IPS-18a (cell line): ENCODE measurements at regions not wholly inside any gene's neighbourhood (a gene's known extent, or its start where the extent isn't known, plus 50 kb on each side); places are given as distances from the start of the nearest gene placed in this dataset.

Experiments
- H3K27ac ChIP-seq: one replicate; pipeline ENCODE4 v1.5.1; 2013; ENCODE audit warnings: low read length
- H3K27me3 ChIP-seq: one replicate; pipeline ENCODE4 v1.6.1; 2013; ENCODE audit warnings: mild to moderate bottlenecking, low read length; ENCODE audit not compliant: control insufficient read depth, insufficient read depth
- H3K36me3 ChIP-seq: one replicate; pipeline ENCODE4 v1.6.1; 2013; ENCODE audit warnings: low read depth, low read length; ENCODE audit not compliant: control insufficient read depth
- H3K4me1 ChIP-seq: one replicate; pipeline ENCODE4 v1.6.1; 2013; ENCODE audit warnings: low read depth, low read length; ENCODE audit not compliant: control insufficient read depth
- H3K4me3 ChIP-seq: one replicate; pipeline ENCODE4 v1.5.1; 2013; ENCODE audit warnings: low read length
- H3K9ac ChIP-seq: one replicate; pipeline ENCODE4 v1.6.1; 2013; ENCODE audit warnings: mild to moderate bottlenecking, low read length, moderate library complexity
- H3K9me3 ChIP-seq: one replicate; pipeline ENCODE4 v1.6.1; 2013; ENCODE audit warnings: low read depth, low read length; ENCODE audit not compliant: control insufficient read depth

GRCh38 chr2:30325600-30326328 lies 94.4 kb downstream of the LBH start:
- Histone ChIP-seq H3K36me3 (no peaks in the 10 kb centered on the region), H3K9me3 (no peaks in the 10 kb centered on the region), H3K4me3 (no peak overlapping the region), H3K9ac (no peak overlapping the region), H3K4me1 (peaks cover 3% of the 10 kb centered on the region), H3K27me3 (no peaks in the 10 kb centered on the region), H3K27ac (no peak overlapping the region)

GRCh38 chr2:30326497-30326896 lies 95.2 kb downstream of the LBH start:
- no peaks in the 10 kb centered on the region for H3K36me3 ChIP-seq
- H3K9me3 ChIP-seq, result no peaks in the 10 kb centered on the region
- no peaks in the 10 kb centered on the region for H3K27me3 ChIP-seq
- H3K4me3 ChIP-seq, result no peak overlapping the region
- no peak overlapping the region for H3K9ac ChIP-seq
- no peak overlapping the region for H3K27ac ChIP-seq
- H3K4me1 ChIP-seq, result peaks cover 1% of the 10 kb centered on the region

- no peak overlapping the region for H3K4me3 ChIP-seq
- no peak overlapping the region for H3K27ac ChIP-seq
- no peaks in the 10 kb centered on the region for H3K36me3 ChIP-seq
- no peaks in the 10 kb centered on the region for H3K9me3 ChIP-seq
- H3K9ac ChIP-seq, result no peak overlapping the region
- no peaks in the 10 kb centered on the region for H3K27me3 ChIP-seq
- no peaks in the 10 kb centered on the region for H3K4me1 ChIP-seq
Measured at GRCh38 chr2:30331038-30331437, 99.7 kb downstream of the LBH start.

GRCh38 chr2:30331869-30332268 lies 100.5 kb downstream of the LBH start:
- no peaks in the 10 kb centered on the region for H3K36me3 ChIP-seq

GRCh38 chr2:30332791-30333453 lies 101.6 kb downstream of the LBH start:
- Histone ChIP-seq H3K36me3 (no peaks in the 10 kb centered on the region), H3K9me3 (no peaks in the 10 kb centered on the region), H3K4me1 (no peaks in the 10 kb centered on the region), H3K9ac (no peak overlapping the region), H3K4me3 (no peak overlapping the region), H3K27ac (no peak overlapping the region), H3K27me3 (no peaks in the 10 kb centered on the region)

More at GRCh38 chr2:30331869-30332268, 100.5 kb downstream of the LBH start:
- Histone ChIP-seq H3K27ac (no peak overlapping the region), H3K4me3 (no peak overlapping the region), H3K27me3 (no peaks in the 10 kb centered on the region), H3K4me1 (no peaks in the 10 kb centered on the region), H3K9me3 (no peaks in the 10 kb centered on the region), H3K9ac (no peak overlapping the region)

GRCh38 chr2:30334762-30335363 lies 103.5 kb downstream of the LBH start:
- Histone ChIP-seq H3K27me3 (no peaks in the 10 kb centered on the region), H3K36me3 (no peaks in the 10 kb centered on the region), H3K4me1 (no peaks in the 10 kb centered on the region), H3K27ac (no peak overlapping the region), H3K9me3 (no peaks in the 10 kb centered on the region), H3K4me3 (no peak overlapping the region), H3K9ac (no peak overlapping the region)

- no peak overlapping the region for H3K27ac ChIP-seq
- H3K9ac ChIP-seq, result no peak overlapping the region
- H3K4me3 ChIP-seq, result no peak overlapping the region
- no peaks in the 10 kb centered on the region for H3K4me1 ChIP-seq
- no peaks in the 10 kb centered on the region for H3K9me3 ChIP-seq
- no peaks in the 10 kb centered on the region for H3K36me3 ChIP-seq
- no peaks in the 10 kb centered on the region for H3K27me3 ChIP-seq
Measured at GRCh38 chr2:30336084-30336483, 104.8 kb downstream of the LBH start.

GRCh38 chr2:30336978-30337841 lies 105.9 kb downstream of the LBH start:
- no peak overlapping the region for H3K4me3 ChIP-seq
- H3K4me1 ChIP-seq, result no peaks in the 10 kb centered on the region
- H3K36me3 ChIP-seq, result no peaks in the 10 kb centered on the region

GRCh38 chr2:30338475-30338874 lies 107.1 kb downstream of the LBH start:
- Histone ChIP-seq H3K4me3 (no peak overlapping the region), H3K27me3 (no peaks in the 10 kb centered on the region), H3K36me3 (no peaks in the 10 kb centered on the region), H3K4me1 (no peaks in the 10 kb centered on the region), H3K27ac (no peak overlapping the region), H3K9me3 (no peaks in the 10 kb centered on the region), H3K9ac (no peak overlapping the region)

More at GRCh38 chr2:30336978-30337841, 105.9 kb downstream of the LBH start:
- H3K9ac ChIP-seq, result no peak overlapping the region
- H3K27me3 ChIP-seq, result no peaks in the 10 kb centered on the region
- H3K9me3 ChIP-seq, result no peaks in the 10 kb centered on the region
- H3K27ac ChIP-seq, result no peak overlapping the region

GRCh38 chr2:30339071-30339470 lies 107.7 kb downstream of the LBH start:
- H3K9ac ChIP-seq, result no peak overlapping the region
- H3K4me3 ChIP-seq, result no peak overlapping the region
- no peak overlapping the region for H3K27ac ChIP-seq
- no peaks in the 10 kb centered on the region for H3K27me3 ChIP-seq
- H3K4me1 ChIP-seq, result no peaks in the 10 kb centered on the region
- H3K9me3 ChIP-seq, result no peaks in the 10 kb centered on the region
- H3K36me3 ChIP-seq, result no peaks in the 10 kb centered on the region
